GM12875 (cell line): ENCODE measurements at regions not wholly inside any gene's neighbourhood (a gene's known extent, or its start where the extent isn't known, plus 50 kb on each side); places are given as distances from the start of the nearest gene placed in this dataset.

Experiments used
- H3K4me3 ChIP-seq: one replicate; pipeline ENCODE4 v1.5.1; 2011; ENCODE audit warnings: low read depth, low read length, control low read depth
- CTCF ChIP-seq: IDR thresholded peaks from 2 replicates; pipeline ENCODE4 v1.5.1; 2011; ENCODE audit warnings: low read depth, mild to moderate bottlenecking, control low read depth, inconsistent platforms, low read length, moderate library complexity, borderline replicate concordance; ENCODE audit not compliant: insufficient read depth

- H3K4me3 ChIP-seq, result no peak overlapping the region
- TF ChIP-seq CTCF, result no peak
Observed at GRCh38 chrX:131958724-131959123, 64.4 kb upstream of the STK26 start.

- no peak for TF ChIP-seq CTCF
- no peak overlapping the region for H3K4me3 ChIP-seq
Observed at GRCh38 chrX:131970347-131970746, 52.8 kb upstream of the STK26 start.
